Spinal cord (tissue), 9 donors: ENCODE measurements at regions not wholly inside any gene's neighbourhood (a gene's known extent, or its start where the extent isn't known, plus 50 kb on each side); places are given as distances from the start of the nearest gene placed in this dataset.

Experiments
- DNase-seq, 6 donors: peaks; one replicate each; pipeline versions ENCODE4 v3.0.0 to v3.0.0-alpha.2; 2013 to 2015; ENCODE audit warnings: low spot score in 6 of 6, low read depth in 4 of 6
- H3K27ac ChIP-seq: one replicate; pipeline ENCODE4 v1.5.1; 2013; ENCODE audit warnings: low read depth, low read length, control low read depth
- H3K27me3 ChIP-seq: one replicate; pipeline ENCODE4 v1.6.1; 2013; ENCODE audit warnings: low read length; ENCODE audit not compliant: control insufficient read depth, insufficient read depth
- H3K36me3 ChIP-seq: one replicate; pipeline ENCODE4 v1.6.1; 2013; ENCODE audit warnings: low read length; ENCODE audit not compliant: control insufficient read depth, insufficient read depth
- H3K4me1 ChIP-seq: one replicate; pipeline ENCODE4 v1.6.1; 2013; ENCODE audit warnings: low read length; ENCODE audit not compliant: control insufficient read depth, insufficient read depth
- H3K4me3 ChIP-seq: one replicate; pipeline ENCODE4 v1.5.1; 2013; ENCODE audit warnings: low read depth, low read length, control low read depth
- H3K9me3 ChIP-seq: one replicate; pipeline ENCODE4 v1.6.1; 2013; ENCODE audit warnings: low read length; ENCODE audit not compliant: control insufficient read depth, insufficient read depth
- WGBS: methylation state at CpG from one replicate; pipeline ENCODE4 v1.1.5; 2013; ENCODE audit warnings: missing lambda C conversion rate; ENCODE audit not compliant: insufficient coverage; 5-methylcytosine and 5-hydroxymethylcytosine counted together
- donor health status: healthy.

DNA sequence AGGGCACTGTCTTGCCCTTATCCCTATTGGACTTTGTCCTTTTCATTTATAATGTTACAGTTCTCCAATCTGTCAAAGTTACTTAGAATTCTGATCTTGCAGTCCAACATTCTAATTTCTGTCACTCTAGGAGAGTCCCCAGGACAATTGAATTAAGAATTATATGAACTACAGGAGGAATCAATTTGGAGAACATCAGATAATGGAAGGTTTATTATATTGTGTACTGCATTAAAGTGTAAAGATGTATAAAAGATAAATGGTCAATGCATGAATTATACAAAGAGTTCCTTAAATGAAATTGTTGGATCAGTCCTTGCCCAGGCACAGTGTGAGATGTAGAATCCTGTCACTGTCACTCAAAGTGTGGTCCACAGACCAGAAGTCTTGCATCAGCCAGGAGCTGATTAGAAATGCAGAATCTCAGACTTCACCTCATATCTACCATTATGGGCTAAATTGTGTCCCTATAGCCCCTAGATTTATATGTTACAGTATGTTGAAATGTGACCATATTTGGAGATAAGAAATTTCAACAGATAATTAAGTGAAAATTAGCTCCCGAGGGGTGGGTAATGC, 145.5 kb downstream of the BTBD3 start:
- 100% methylated on average over 1 of the region's 1 CpG for WGBS
- no peak overlapping the region for H3K4me3 ChIP-seq

DNA sequence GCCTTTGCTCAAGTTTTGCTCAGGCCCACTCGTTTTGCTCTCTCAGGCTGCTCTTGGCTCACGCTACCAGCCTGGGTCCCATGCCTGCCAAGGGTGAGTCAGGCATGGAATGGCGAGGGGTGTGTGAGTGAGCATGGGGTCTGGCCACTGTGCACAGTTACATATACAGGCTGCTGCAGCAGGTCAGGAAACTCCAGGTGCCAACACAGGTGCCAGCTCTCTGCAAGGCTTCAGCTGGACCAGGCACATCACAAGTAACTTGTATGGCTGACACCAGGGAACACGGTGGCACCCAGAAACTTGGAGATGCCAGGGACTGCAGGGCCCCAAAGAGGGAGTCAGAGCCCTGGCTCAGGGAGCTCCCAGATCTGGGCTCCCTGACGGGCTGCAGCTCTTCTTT, 146.8 kb downstream of the BTBD3 start:
- WGBS: 93% methylated on average over 5 of the region's 5 CpGs

More for the DNA sequence above, 145.5 kb downstream of the BTBD3 start:
- no peak overlapping the region for H3K27ac ChIP-seq
- H3K4me1 ChIP-seq: no peaks in the 10 kb centered on the region
- DNase-seq: no peak
- H3K9me3 ChIP-seq: peaks cover 2% of the 10 kb centered on the region
- no peaks in the 10 kb centered on the region for H3K27me3 ChIP-seq
- peaks cover 3% of the 10 kb centered on the region for H3K36me3 ChIP-seq

GRCh38 chr20:12067686-12068085, 150.0 kb downstream of the BTBD3 start:
- Histone ChIP-seq H3K36me3 (peaks cover 3% of the 10 kb centered on the region), H3K4me3 (no peak overlapping the region), H3K4me1 (no peaks in the 10 kb centered on the region), H3K27ac (no peak overlapping the region), H3K27me3 (no peaks in the 10 kb centered on the region), H3K9me3 (peaks cover 2% of the 10 kb centered on the region)
- no peak for DNase-seq
- 80% methylated on average over 1 of the region's 2 CpGs for WGBS

More for the DNA sequence above, 146.8 kb downstream of the BTBD3 start:
- peaks cover 3% of the 10 kb centered on the region for H3K36me3 ChIP-seq
- DNase-seq: no peak
- H3K27ac ChIP-seq: no peak overlapping the region
- H3K27me3 ChIP-seq: no peaks in the 10 kb centered on the region
- H3K9me3 ChIP-seq: peaks cover 2% of the 10 kb centered on the region
- no peak overlapping the region for H3K4me3 ChIP-seq
- H3K4me1 ChIP-seq: no peaks in the 10 kb centered on the region

- peak in 1 of 6 donors; percentile 43 for DNase-seq
- WGBS: no CpG with 5 or more reads among the region's 1 CpG
- H3K27ac ChIP-seq: no peak overlapping the region
Observed at GRCh38 chr20:12068121-12068520, 150.4 kb downstream of the BTBD3 start.

GRCh38 chr20:12069181-12069580, 151.5 kb downstream of the BTBD3 start:
- no peak for DNase-seq
- WGBS: 95% methylated on average over 6 of the region's 7 CpGs
- H3K9me3 ChIP-seq: peaks cover 2% of the 10 kb centered on the region
- H3K27ac ChIP-seq: no peak overlapping the region
- H3K36me3 ChIP-seq: peaks cover 3% of the 10 kb centered on the region
- H3K4me3 ChIP-seq: no peak overlapping the region
- H3K27me3 ChIP-seq: no peaks in the 10 kb centered on the region
- no peaks in the 10 kb centered on the region for H3K4me1 ChIP-seq

More at GRCh38 chr20:12068121-12068520, 150.4 kb downstream of the BTBD3 start:
- no peaks in the 10 kb centered on the region for H3K27me3 ChIP-seq
- H3K4me3 ChIP-seq: no peak overlapping the region
- H3K4me1 ChIP-seq: no peaks in the 10 kb centered on the region
- H3K9me3 ChIP-seq: peaks cover 2% of the 10 kb centered on the region
- H3K36me3 ChIP-seq: peaks cover 3% of the 10 kb centered on the region

DNA sequence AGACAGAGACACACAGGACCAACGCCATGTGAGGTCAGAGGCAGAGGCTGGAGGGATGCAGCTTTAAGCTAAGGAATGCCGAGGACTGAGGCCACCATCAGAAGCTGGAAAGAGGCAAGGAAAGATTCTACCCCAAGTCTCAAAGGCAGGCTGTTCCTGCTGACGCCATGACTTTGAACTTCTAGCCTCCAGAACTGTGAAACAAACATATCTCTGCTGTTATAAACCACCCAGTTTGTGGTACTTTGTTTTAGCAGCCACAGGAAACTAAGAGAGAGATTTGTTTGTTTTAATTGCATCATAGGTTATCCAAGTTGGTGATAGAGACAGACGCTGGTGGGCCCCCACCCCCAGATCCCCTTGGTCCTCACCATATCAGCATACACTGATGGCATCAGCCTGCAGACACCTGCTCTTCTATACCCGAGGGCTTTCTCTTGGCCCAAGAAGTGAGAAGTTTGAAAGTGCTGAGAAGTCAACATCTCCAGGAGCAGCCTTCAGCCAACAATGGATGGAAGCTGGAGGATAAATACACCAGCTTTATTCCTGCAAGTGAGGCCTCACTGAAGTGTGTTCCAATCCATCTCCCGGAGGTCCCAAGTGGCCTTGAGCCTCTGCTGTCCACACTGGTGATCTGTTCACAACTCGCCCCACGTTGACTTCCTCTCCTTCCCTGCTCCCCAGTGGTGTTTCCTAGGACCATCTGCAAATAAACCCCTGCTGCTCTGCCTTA, 154.7 kb downstream of the BTBD3 start:
- no peaks in the 10 kb centered on the region for H3K9me3 ChIP-seq
- H3K4me3 ChIP-seq: no peak overlapping the region
- no peak overlapping the region for H3K27ac ChIP-seq
- DNase-seq: no peak
- 82% methylated on average over 5 of the region's 8 CpGs for WGBS
- no peaks in the 10 kb centered on the region for H3K36me3 ChIP-seq
- H3K27me3 ChIP-seq: no peaks in the 10 kb centered on the region
- no peaks in the 10 kb centered on the region for H3K4me1 ChIP-seq

DNA sequence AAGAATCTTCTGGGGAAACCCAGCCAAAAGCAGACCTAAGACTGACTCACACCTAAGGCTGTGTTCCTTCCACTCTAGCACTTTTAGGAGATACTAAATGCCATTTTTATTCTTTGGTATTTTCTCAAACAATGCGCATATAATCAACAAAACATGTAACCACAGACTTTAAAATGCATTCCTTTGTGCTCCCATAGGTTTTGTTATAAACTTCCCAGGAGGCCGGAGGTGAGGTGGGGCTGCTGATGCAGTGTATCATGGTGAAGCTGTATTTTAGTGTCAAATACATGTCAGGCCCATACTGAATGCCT, 155.2 kb downstream of the BTBD3 start:
- DNase-seq: no peak
- Histone ChIP-seq H3K36me3 (no peaks in the 10 kb centered on the region), H3K27me3 (no peaks in the 10 kb centered on the region), H3K4me1 (no peaks in the 10 kb centered on the region), H3K27ac (no peak overlapping the region), H3K4me3 (no peak overlapping the region), H3K9me3 (no peaks in the 10 kb centered on the region)
- WGBS: no CpG with 5 or more reads among the region's 2 CpGs

- WGBS: no CpG with 5 or more reads among the region's 3 CpGs
- H3K27ac ChIP-seq: no peak overlapping the region
- H3K36me3 ChIP-seq: no peaks in the 10 kb centered on the region
- no peaks in the 10 kb centered on the region for H3K9me3 ChIP-seq
- no peaks in the 10 kb centered on the region for H3K27me3 ChIP-seq
- DNase-seq: no peak
- no peaks in the 10 kb centered on the region for H3K4me1 ChIP-seq
- H3K4me3 ChIP-seq: no peak overlapping the region
Observed at GRCh38 chr20:12074111-12074655, 156.5 kb downstream of the BTBD3 start.

GRCh38 chr20:12076200-12076599, 158.5 kb downstream of the BTBD3 start:
- no peaks in the 10 kb centered on the region for H3K9me3 ChIP-seq
- no CpG with 5 or more reads among the region's 3 CpGs for WGBS
- H3K4me1 ChIP-seq: no peaks in the 10 kb centered on the region
- H3K27ac ChIP-seq: no peak overlapping the region
- H3K27me3 ChIP-seq: no peaks in the 10 kb centered on the region
- peak in 1 of 6 donors; percentile 64 for DNase-seq
- H3K4me3 ChIP-seq: no peak overlapping the region
- no peaks in the 10 kb centered on the region for H3K36me3 ChIP-seq

- Histone ChIP-seq H3K27ac (no peak overlapping the region), H3K36me3 (no peaks in the 10 kb centered on the region), H3K27me3 (no peaks in the 10 kb centered on the region), H3K4me3 (no peak overlapping the region), H3K4me1 (no peaks in the 10 kb centered on the region), H3K9me3 (no peaks in the 10 kb centered on the region)
- WGBS: 29% methylated on average over 4 of the region's 7 CpGs
- peak in 2 of 6 donors; percentile 25 to 88 for DNase-seq
Observed at GRCh38 chr20:12077875-12078274, 160.2 kb downstream of the BTBD3 start.
